Kidney (tissue), 13 donors: ENCODE measurements at regions not wholly inside any gene's neighbourhood (a gene's known extent, or its start where the extent isn't known, plus 50 kb on each side); places are given as distances from the start of the nearest gene placed in this dataset.

ENCODE experiments used
- DNase-seq, 5 donors: peaks; one replicate each; pipeline ENCODE4 v3.0.0-alpha.2; 2013 to 2020
- FAIRE-seq: peaks from 2 replicates; lab custom pipeline; 2012; peaks lifted over from hg19 to GRCh38; lab: Jason Lieb, UNC
- H3K27ac ChIP-seq, 2 donors: one replicate each; pipeline ENCODE4 v1.7.0; 2013; ENCODE audit warnings: low read depth in 2 of 2, low read length in 2 of 2, inconsistent platforms in 1 of 2
- H3K27me3 ChIP-seq: one replicate; pipeline ENCODE4 v1.7.1; 2013; ENCODE audit warnings: low read length, inconsistent platforms; ENCODE audit not compliant: control insufficient read depth, insufficient read depth
- H3K36me3 ChIP-seq, 3 donors: one replicate each; pipeline versions ENCODE4 v1.7.0 to v1.7.1; 2013; ENCODE audit warnings: low read length in 3 of 3, control low read depth in 1 of 3, inconsistent platforms in 1 of 3; ENCODE audit not compliant: insufficient read depth in 3 of 3, control insufficient read depth in 2 of 3
- H3K4me1 ChIP-seq, 3 donors: one replicate each; pipeline versions ENCODE4 v1.7.0 to v1.7.1; 2013; ENCODE audit warnings: low read length in 3 of 3, inconsistent platforms in 1 of 3, low read depth in 1 of 3; ENCODE audit not compliant: control insufficient read depth in 2 of 3, insufficient read depth in 2 of 3
- H3K4me3 ChIP-seq, 3 donors: one replicate each; pipeline versions ENCODE4 v1.7.0 to v1.8.1; 2013; ENCODE audit warnings: low read length in 3 of 3, control low read depth in 1 of 3, inconsistent platforms in 1 of 3
- H3K9ac ChIP-seq, 3 donors: one replicate each; pipeline versions ENCODE4 v1.7.0 to v1.7.1; 2013; ENCODE audit warnings: low read length in 3 of 3, control low read depth in 1 of 3, inconsistent platforms in 1 of 3
- H3K9me3 ChIP-seq, 3 donors: one replicate each; pipeline versions ENCODE4 v1.7.0 to v1.7.1; 2013; ENCODE audit warnings: low read length in 3 of 3, control low read depth in 1 of 3, inconsistent platforms in 1 of 3; ENCODE audit not compliant: control insufficient read depth in 2 of 3, insufficient read depth in 1 of 3
- CTCF ChIP-seq: IDR thresholded peaks from 3 replicates; pipeline ENCODE4 v1.5.1; 2012; ENCODE audit warnings: mild to moderate bottlenecking, moderate library complexity, borderline replicate concordance; ENCODE audit not compliant: insufficient read depth; ENCODE audit errors: extremely low read depth
- intact Hi-C: fragments of 100-400 bp; cut with DNase I; formaldehyde crosslinking; loops from one replicate; pipeline ENCODE4 v1.11.1; 2022
- donor health status: control.
- donor health status: control.
- donor health status: control.
- donor health status: control.
- donor health status: control.
- donor health status: DM: yes; HTN: yes; CAD: no.
- donor health status: Normal renal cell carcinoma (clear cell type).

- Histone ChIP-seq H3K9ac (no peak overlapping the region), H3K4me3 (no peak overlapping the region), H3K4me1 (no peaks in the 10 kb centered on the region), H3K36me3 (no peaks in the 10 kb centered on the region), H3K27me3 (no peaks in the 10 kb centered on the region), H3K9me3 (no peaks in the 10 kb centered on the region), H3K27ac (no peak overlapping the region)
- intact Hi-C loops: no loop called here
- FAIRE-seq (no peak), DNase-seq (no peak)
- no peak for TF ChIP-seq CTCF
Observed at GRCh38 chr9:79917421-79917820, 345.7 kb downstream of the TLE4 start.

- no peaks in the 10 kb centered on the region for H3K4me1 ChIP-seq
- no peak overlapping the region for H3K4me3 ChIP-seq
- H3K27ac ChIP-seq: no peak overlapping the region
- no peaks in the 10 kb centered on the region for H3K9me3 ChIP-seq
- intact Hi-C loops: no loop called here
- DNase-seq: no peak
- no peak for TF ChIP-seq CTCF
- H3K9ac ChIP-seq: no peak overlapping the region
- no peaks in the 10 kb centered on the region for H3K36me3 ChIP-seq
- no peak for FAIRE-seq
- H3K27me3 ChIP-seq: no peaks in the 10 kb centered on the region
Observed at GRCh38 chr9:79913867-79914266, 342.1 kb downstream of the TLE4 start.

- no peak overlapping the region for H3K4me3 ChIP-seq
- H3K27ac ChIP-seq: no peak overlapping the region
- no peak for TF ChIP-seq CTCF
- no peaks in the 10 kb centered on the region for H3K4me1 ChIP-seq
- H3K9ac ChIP-seq: no peak overlapping the region
- no peaks in the 10 kb centered on the region for H3K36me3 ChIP-seq
- intact Hi-C loops: no loop called here
- DNase-seq (no peak), FAIRE-seq (no peak)
- H3K9me3 ChIP-seq: no peaks in the 10 kb centered on the region
- no peaks in the 10 kb centered on the region for H3K27me3 ChIP-seq
Observed at GRCh38 chr9:79912318-79913070, 340.7 kb downstream of the TLE4 start.
